Fibroblast of skin of right quadriceps (primary cell): ENCODE measurements at regions not wholly inside any gene's neighbourhood (a gene's known extent, or its start where the extent isn't known, plus 50 kb on each side); places are given as distances from the start of the nearest gene placed in this dataset.
A peak's percentile ranks its signal among the peaks of the same experiment; 100 is the strongest.

Experiments used
- DNase-seq: peaks from one replicate; pipeline ENCODE4 v3.0.0-alpha.2; 2013

DNA sequence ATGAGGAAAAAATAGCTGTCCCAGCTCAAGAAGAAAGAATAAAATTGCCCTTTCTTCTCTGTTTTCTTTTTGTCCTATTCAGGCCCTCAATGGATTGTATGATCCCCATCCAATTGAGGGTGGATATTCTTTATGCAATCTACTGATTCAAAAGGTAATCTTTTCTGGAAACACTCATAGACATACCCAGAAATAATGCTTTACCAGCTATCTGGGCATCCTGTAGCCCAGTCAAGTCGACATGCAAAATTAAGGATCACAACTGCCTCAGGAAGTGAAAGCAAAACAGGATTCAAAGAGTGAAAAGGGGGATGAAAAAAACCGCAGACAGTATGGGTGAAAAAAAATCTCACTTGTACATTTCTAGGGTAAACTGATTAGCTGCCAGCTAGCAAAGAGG lies 410.1 kb downstream of the TBC1D32 start:
- DNase-seq: no peak

DNA sequence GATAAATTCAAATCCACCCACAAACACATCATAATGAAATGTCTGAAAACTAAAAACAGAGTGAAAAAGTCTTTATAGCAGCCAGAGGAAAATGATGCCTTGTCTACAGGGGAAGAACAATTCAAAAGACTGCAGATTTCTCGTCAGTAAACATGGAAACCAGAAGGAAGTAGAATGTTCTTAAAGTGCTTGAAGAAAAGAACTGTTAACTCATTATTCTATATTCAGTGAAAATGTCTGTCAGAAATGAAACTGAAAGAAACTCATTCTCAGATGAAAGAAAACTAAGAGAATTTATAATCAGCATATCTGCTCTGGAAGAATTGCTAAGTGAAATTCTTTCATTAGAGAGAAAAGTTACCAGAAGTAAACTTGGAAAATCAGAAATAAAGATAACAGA lies 416.1 kb downstream of the TBC1D32 start:
- no peak for DNase-seq

DNA sequence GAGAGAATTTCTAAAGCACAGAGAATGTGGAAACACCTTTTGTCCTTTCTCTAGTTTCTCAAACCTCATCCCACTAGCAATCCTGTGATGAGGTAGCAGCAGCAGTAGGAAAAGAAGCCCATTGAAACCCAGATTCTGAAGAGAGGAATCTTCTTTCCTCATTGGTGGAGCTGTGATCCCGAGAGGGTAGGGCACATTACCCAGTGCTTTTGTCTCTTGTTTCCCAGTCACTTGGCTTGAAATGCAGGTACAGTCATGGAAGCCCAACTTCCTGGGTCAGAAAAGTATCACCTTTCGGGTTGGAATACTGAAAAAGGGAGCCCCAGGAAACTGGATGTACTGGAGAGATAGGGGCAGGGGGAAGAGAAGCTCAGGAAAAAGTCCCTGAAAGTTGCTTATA lies 417.4 kb downstream of the TBC1D32 start:
- no peak for DNase-seq

DNA sequence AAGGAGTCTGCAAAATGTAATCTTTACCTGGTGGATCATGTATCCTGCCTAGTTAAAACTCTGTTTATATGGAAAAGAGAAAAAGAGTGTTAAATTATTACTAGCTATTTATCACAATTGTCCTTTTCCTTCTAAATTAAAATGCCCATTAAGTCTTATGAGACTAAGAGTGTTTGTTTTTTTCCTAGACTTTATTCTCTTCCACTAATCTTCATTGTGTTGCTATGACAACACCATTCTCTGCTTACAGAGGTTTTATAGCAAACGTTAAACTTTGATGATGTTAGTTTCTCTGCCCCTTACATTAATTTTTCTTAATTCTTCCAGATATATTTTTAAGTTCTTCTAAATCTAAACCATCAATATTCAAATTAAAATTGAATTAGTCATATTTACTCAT lies 420.8 kb downstream of the TBC1D32 start:
- no peak for DNase-seq

DNA sequence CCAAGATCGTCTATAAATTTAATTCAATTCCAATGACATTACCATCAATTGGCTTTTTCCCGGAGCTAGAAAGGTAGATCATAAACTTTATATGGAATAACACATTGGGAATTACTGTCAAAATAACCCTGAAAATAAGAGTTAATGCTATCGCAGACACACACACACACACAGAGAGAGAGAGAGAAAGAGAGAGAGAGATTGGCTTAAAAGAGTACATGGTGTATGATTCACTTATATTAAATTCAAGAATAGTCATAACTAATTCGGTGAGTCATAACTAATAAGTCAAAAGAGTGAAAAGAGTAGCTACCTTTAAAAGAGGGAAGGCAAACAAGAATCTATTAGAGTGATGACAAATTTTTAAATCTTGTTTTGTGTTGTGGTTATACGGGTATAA lies 425.5 kb downstream of the TBC1D32 start:
- DNase-seq: no peak

DNA sequence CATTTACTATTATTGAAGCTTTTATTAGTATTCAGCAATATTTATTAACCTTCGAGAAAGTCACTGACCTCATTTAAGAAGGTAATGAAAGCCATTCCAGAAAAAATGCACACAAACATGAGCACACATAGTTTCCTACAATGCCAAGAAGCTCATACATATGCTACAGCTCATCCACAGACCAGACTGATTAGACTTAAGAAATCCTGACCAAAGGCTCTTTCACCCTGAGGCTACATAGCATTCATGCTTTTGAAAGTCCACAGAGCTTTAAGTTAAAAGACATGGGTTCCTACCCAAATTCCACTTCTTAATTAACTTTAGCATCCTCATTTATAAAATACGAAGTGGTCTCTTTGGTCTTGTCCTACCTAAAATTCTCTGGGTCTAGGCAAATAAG lies 430.4 kb downstream of the TBC1D32 start:
- DNase-seq: no peak

GRCh38 chr6:120899932-120900331 lies 434.3 kb downstream of the TBC1D32 start:
- no peak for DNase-seq

GRCh38 chr6:120894077-120894476 lies 440.2 kb downstream of the TBC1D32 start:
- no peak for DNase-seq

- no peak for DNase-seq
Measured at GRCh38 chr6:120876931-120877330, 457.3 kb downstream of the TBC1D32 start.

DNA sequence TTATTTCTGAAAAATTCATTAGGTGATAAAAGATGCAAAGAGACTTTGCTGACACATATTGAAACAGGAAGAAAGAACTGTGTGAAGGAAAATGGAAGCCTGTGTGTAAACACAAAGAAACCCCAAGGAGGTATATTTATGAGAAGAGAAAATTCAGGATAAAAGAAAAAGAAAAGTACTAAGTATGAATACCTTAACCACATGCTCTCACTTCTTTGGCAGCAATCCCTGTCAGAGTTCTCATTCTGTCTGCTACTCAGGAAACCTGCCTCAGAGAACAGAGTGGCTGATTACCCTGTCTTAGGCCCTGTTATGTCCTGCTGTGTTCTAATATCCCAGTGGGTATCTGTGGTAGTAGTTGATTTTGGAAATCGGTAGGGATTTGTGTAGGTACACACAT lies 457.9 kb downstream of the TBC1D32 start:
- DNase-seq: no peak

DNA sequence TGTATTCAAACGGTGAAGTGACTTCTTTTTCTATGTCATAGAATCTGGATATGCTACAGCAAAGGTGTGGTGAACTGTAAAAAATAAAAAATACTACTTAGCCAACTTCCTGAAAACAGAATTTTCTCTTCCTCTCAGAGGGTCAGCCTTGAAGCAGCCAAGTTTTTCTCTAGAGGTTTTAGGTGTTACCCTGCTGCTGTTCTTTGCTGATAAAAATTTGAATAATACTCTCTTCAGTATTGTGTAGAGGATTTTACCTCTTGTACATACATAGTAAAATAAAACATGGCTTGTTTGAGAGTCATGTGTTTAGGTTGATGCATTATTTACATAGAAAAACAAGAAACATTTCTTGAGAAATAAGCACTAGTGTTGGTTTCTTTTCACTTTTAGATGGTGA lies 458.4 kb downstream of the TBC1D32 start:
- no peak for DNase-seq

DNA sequence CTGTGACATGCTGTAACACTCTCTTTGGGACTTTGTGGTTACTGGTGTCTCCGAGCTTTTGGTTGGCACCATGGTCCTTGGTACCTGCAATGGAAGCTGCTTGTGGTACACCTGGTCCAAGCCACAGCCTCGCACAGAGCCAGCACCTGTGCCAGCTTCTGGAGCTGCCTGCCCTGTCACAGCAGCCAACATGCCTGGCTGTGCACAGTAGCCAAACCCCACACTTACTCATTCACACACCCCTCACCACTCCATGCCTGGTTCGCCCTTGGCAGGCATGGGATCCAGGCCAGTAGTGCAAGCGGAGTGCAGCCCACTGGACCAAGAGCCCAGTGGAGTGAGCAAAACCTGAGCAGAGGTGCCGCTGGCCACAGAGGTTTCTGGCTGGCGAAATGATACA lies 459.9 kb downstream of the TBC1D32 start:
- DNase-seq: no peak

DNA sequence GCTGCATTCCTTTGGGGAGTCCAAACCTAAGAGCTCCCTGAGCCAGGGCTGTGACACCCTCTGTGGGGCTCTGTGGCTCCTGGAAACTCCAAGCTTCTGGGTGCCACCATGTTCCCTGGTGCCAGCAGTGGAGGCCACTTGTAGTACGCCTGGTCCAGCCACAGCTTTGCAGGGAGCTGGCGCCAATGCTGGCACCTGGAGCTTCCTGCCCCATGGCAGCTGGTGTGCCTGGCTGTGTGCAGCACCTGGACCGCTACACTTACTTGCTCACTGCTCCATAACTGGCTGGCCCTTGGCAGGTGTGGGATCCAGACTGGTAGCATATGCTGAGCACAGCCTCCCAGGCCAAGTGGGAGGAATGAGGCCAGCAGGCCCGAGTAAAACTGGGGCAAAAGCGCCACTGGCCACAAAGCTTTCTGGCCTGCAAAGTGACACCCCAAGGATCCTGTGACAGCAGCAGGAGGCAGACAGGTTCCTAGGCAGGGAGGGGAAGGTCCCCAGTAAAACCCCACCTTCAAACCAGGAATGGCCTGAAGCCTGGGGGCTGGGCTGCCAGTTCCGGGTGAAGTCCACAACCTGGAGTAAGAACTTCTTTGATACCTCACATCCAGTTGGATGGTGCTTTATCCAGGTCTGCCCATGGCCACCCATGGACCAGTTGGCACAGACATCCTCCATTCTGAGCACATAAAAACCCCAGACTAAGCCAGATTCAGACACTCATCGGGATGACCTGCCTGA lies 461.0 kb downstream of the TBC1D32 start:
- DNase-seq: no peak

- no peak for DNase-seq
Measured at GRCh38 chr6:120872262-120872578, 462.1 kb downstream of the TBC1D32 start.

DNA sequence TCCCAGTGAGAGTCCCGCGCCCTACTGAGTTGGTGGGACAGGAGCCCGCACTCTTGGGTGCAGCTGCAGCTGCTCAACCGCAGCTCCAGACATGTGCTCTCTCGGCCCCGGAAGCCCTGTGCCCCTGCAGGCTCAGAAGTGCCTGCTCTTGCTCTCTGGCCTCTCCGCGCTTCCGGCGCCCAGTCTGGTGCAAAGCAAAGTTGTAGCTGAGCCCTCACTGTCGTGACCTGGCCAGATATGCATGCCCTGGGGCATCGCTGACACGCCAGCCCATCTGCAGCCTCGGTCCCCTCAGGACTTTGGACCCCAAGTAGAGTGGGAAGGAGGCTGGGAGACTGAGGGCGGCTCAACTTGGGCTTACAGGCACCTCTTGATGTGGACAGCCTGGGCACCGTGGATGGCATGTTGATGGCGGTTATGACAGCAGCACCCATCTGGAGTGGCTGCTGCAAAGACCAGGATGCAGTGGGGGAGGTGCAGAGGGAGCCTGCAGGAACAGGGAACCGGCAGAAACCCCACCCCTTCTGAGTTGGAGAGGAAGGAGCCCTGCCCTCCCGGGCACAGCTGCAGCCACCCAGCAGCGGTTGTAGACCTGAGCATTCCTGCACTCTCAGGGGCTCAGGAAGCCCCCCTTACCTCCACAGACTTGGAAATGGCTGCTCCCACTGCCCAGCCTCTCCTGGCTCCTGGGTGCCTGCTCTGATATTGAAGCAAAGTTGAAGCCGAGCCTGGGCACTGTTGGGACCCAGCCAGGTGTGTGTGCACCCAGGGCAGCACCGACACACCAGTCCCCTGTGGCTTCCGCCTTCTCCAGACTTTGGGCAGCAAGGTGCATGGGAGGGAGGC lies 462.6 kb downstream of the TBC1D32 start:
- DNase-seq: no peak

DNA sequence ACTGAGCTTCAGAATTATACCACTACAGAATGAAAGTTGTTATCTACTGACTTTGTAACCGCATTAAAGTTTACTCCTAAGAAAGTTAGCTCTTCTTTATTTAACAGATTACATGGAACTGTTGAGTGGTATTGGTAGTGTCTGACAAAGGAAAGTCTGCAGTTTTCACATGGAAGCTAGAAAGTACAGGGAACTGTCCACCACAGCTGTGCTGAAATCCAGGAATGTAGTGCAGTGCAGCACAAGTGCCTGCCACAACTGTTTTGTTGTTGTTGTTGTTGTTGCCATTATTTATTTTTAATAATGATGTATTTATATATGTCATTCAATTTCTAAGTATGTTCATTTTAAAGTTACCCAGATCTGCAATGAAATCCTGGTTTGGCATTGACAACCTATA lies 464.9 kb downstream of the TBC1D32 start:
- no peak for DNase-seq

DNA sequence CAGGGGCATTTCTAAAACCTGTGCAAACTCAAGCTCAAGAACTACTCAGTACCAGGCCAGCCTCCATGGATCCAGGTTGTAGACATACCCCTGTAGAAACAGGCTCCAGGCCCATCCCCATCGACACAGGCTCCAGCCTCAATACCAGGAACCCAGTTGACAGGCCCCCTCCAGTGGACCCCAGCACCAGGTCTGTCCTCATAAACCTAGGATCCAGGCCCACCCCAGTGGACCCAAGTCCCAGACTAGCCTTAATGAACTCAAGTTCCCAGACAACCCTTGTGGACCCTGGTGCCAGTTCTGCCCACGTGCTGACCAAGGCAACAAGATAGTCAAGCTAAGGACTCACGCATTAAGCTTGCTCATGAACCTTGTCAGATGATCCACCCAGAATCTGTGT lies 476.9 kb downstream of the TBC1D32 start:
- no peak for DNase-seq

DNA sequence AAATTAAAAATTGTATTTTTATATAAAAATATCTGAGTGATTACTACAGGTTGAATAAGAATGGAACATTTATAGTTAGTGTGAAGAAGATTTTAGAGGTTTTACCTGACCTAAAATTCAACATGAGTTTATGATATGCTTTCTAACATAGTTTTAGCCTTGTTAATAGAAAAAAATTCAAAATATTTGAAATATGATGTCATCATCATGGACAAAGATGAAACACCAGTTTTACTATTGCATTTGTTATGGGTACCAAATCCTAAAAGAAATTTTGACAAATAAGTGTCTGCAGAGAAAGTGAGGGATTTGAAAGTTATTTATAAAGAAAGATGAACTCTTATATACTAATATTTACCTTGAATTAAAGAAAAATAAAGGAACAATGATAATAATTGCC lies 479.7 kb downstream of the TBC1D32 start:
- DNase-seq: no peak

DNA sequence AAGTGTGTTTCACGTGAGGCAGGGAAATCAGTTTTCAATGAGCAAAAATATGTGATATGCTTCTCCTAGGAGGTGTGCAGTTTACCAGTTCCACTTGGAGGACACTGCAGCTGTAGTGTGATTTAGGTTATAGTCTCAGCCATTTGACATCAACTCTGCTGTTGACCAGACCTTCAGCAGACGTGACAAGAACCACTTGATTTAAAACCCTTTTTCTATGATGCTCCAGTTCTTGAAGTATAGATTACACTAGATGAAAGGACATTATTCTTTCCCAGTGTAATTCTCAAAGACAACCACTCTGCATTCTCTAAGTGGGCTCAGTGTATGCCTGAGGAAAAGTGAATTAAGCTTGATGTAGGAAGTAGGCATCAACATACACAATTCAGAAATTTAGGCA lies 480.8 kb downstream of the TBC1D32 start:
- no peak for DNase-seq

- DNase-seq: no peak
Measured at GRCh38 chr6:120852293-120852849, 481.9 kb downstream of the TBC1D32 start.

- no peak for DNase-seq
Measured at GRCh38 chr6:120826253-120826652, 508.0 kb downstream of the TBC1D32 start.

- no peak for DNase-seq
Measured at GRCh38 chr6:120816794-120817193, 517.5 kb downstream of the TBC1D32 start.

DNA sequence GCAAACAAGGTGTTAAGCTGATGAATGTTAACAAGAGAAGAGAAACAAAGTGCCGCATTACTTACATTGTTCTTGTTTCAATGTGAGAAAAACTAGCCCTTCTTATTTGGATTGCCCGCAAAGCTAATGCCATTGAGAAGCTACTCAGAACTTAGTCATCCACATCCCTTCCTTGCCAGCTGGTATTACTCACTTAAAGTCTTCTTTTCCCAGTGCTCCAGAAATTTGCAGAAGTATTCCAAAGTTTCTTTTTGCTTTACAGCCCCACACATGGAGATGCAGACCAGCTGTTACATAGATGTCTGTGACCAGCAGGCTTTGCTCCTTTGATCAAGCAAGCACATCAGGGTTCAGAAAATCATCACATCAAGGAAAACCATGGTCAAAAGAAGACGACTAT lies 529.0 kb downstream of the TBC1D32 start:
- DNase-seq: peak; percentile 6

DNA sequence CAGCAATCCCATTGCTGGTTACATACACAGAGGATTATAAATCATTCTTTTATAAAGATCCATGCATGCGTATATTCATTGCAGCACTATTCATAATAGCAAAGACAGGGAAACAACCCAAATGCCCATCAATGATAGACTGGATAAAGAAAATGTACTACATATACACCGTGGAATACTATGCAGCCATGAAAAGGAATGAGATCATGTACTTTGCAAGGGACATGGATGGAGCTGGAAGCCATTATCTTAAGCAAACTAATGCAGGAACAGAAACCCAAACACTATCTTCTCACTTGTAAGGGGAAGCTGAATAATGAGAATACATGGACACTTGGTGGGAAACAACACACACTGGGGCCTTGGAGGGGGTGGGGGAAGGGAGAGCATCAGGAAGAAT lies 529.7 kb downstream of the TBC1D32 start:
- no peak for DNase-seq
